ENCODE measurements at regions not wholly inside any gene's neighbourhood (a gene's known extent, or its start where the extent isn't known, plus 50 kb on each side); places are given as distances from the start of the nearest gene placed in this dataset.
A peak's percentile ranks its signal among the peaks of the same experiment; 100 is the strongest.

GRCh38 chr12:28925719-28926376, 223.2 kb upstream of the FAR2 start:
- no peak for FAIRE-seq

GRCh38 chr12:28930704-28931103, 218.4 kb upstream of the FAR2 start:
- FAIRE-seq, result no peak

More at GRCh38 chr12:28925719-28926376, 223.2 kb upstream of the FAR2 start:
- no peak for DNase-seq (ENCODE audit: low spot score in 2 of 2)

GRCh38 chr12:28933176-28933575, 215.9 kb upstream of the FAR2 start:
- no peak for DNase-seq (ENCODE audit: low spot score in 2 of 2)
- FAIRE-seq, result no peak

More at GRCh38 chr12:28930704-28931103, 218.4 kb upstream of the FAR2 start:
- DNase-seq (ENCODE audit: low spot score in 2 of 2), result no peak

GRCh38 chr12:28933864-28934527, 215.1 kb upstream of the FAR2 start:
- FAIRE-seq (no peak), DNase-seq (ENCODE audit: low spot score in 2 of 2) (no peak)

- FAIRE-seq (no peak), DNase-seq (ENCODE audit: low spot score in 2 of 2) (peak in 1 of 2 donors; percentile 0)
Measured at GRCh38 chr12:28936221-28936620, 212.9 kb upstream of the FAR2 start.

- FAIRE-seq (no peak), DNase-seq (ENCODE audit: low spot score in 2 of 2) (no peak)
Measured at GRCh38 chr12:28936711-28937110, 212.4 kb upstream of the FAR2 start.

- DNase-seq (ENCODE audit: low spot score in 2 of 2), result no peak
- no peak for FAIRE-seq
Measured at GRCh38 chr12:28937196-28937595, 211.9 kb upstream of the FAR2 start.

GRCh38 chr12:28938056-28938455, 211.0 kb upstream of the FAR2 start:
- no peak for DNase-seq (ENCODE audit: low spot score in 2 of 2)
- FAIRE-seq, result no peak

GRCh38 chr12:28938581-28939235, 210.4 kb upstream of the FAR2 start:
- no peak for FAIRE-seq
- no peak for DNase-seq (ENCODE audit: low spot score in 2 of 2)

GRCh38 chr12:28939427-28939826, 209.7 kb upstream of the FAR2 start:
- FAIRE-seq, result no peak

GRCh38 chr12:28941248-28941647, 207.8 kb upstream of the FAR2 start:
- FAIRE-seq (no peak), DNase-seq (ENCODE audit: low spot score in 2 of 2) (no peak)

More at GRCh38 chr12:28939427-28939826, 209.7 kb upstream of the FAR2 start:
- no peak for DNase-seq (ENCODE audit: low spot score in 2 of 2)

GRCh38 chr12:28946361-28946760, 202.7 kb upstream of the FAR2 start:
- no peak for DNase-seq (ENCODE audit: low spot score in 2 of 2)
- FAIRE-seq, result no peak

GRCh38 chr12:28948685-28949084, 200.4 kb upstream of the FAR2 start:
- no peak for FAIRE-seq
- DNase-seq (ENCODE audit: low spot score in 2 of 2), result no peak

GRCh38 chr12:28949184-28949583, 199.9 kb upstream of the FAR2 start:
- no peak for DNase-seq (ENCODE audit: low spot score in 2 of 2)
- FAIRE-seq, result no peak

- DNase-seq (ENCODE audit: low spot score in 2 of 2), result no peak
Measured at GRCh38 chr12:28950049-28950448, 199.0 kb upstream of the FAR2 start.

GRCh38 chr12:28951935-28952334, 197.1 kb upstream of the FAR2 start:
- FAIRE-seq (no peak), DNase-seq (ENCODE audit: low spot score in 2 of 2) (no peak)

More at GRCh38 chr12:28950049-28950448, 199.0 kb upstream of the FAR2 start:
- no peak for FAIRE-seq

- FAIRE-seq (no peak), DNase-seq (ENCODE audit: low spot score in 2 of 2) (no peak)
Measured at GRCh38 chr12:28954333-28954732, 194.7 kb upstream of the FAR2 start.

- no peak for DNase-seq (ENCODE audit: low spot score in 2 of 2)
- no peak for FAIRE-seq
Measured at GRCh38 chr12:28955491-28955890, 193.6 kb upstream of the FAR2 start.

GRCh38 chr12:28955931-28956330, 193.1 kb upstream of the FAR2 start:
- DNase-seq (ENCODE audit: low spot score in 2 of 2) (no peak), FAIRE-seq (no peak)

GRCh38 chr12:28958553-28959195, 190.4 kb upstream of the FAR2 start:
- FAIRE-seq (no peak), DNase-seq (ENCODE audit: low spot score in 2 of 2) (no peak)

- DNase-seq (ENCODE audit: low spot score in 2 of 2) (no peak), FAIRE-seq (no peak)
Measured at GRCh38 chr12:28961948-28962384, 187.1 kb upstream of the FAR2 start.

All from frontal cortex (tissue), 3 donors.